GM04504 (cell line): ENCODE measurements at regions not wholly inside any gene's neighbourhood (a gene's known extent, or its start where the extent isn't known, plus 50 kb on each side); places are given as distances from the start of the nearest gene placed in this dataset.
"Not testable (repeated sequence)": the region's sequence is repeated elsewhere in the genome, so short reads cannot be mapped to it uniquely, and the experiment has no call there.

ENCODE experiments used
- DNase-seq: peaks from one replicate; pipeline ENCODE4 v3.0.0-alpha.2; 2012; ENCODE audit warnings: low read depth

DNA sequence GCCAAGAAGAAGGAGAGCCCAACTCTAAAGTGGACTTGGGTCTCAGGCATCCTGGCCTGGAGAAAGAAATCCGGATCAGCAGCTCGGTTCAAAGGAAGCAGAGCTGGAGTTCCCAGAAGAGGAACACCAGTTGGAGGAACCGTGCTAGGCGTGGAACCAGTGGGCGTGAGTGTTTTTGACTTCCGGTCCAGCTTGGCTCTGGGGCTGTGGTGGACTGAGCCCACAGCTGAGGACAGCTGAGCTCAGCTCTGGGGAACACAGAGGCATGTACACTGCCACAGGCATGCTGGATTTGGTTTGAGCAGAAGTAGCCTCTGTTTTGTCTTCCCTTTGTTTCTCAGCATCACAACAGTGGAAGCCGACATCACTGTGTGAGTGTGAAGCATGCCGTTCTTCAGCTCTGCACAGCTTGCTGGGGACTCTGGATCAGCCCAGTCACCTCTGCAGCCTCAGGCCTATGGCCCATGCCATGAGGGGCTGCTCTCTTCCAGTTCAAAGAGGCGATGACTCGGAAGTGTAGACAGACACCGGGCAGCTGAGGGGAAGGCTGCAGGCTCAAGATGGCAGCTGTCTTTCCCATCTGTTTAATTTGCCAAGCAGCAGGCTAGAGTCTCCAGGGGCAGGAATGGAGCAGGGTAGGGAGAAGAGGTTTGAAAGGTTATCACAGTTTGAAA, 185.8 kb upstream of the UBE3A start:
- no peak for DNase-seq

DNA sequence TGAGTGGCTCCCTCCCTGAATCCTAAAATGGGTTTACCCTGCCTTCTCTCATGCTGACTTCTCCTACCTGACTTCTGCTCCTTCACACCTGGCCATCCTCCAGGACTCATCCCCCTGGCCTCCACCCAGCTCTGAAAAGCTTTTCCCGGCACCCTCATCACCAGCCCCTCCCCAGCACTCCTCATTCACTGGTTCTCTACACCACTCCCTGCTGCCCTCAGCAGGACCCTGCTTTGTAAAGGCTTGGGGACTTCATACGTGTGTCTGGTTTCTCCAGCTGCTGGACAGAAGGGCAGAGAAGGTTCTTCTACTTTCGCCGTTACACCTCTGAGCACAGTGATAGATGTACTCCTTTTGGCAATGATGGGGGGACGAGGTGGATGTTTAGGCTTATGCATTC, 184.9 kb upstream of the UBE3A start:
- no peak for DNase-seq

DNA sequence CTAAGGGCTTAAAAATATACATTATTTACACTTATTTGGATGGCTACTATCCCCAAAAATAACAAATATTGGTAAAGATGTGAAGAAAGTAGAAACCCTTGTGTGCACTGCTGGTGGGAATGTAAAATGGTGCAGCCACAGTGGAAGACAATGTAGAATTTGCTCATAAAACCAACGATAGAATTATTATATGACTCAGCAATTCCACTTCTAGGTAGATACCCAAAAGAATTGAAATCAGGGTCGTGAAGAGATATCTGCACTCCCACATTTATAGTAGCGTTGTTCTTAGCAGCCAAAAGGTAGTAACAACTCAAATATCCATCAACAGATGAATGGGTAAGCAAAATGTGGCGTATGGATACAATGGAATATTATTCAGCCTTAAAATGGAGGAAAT, 181.6 kb upstream of the UBE3A start:
- no peak for DNase-seq

DNA sequence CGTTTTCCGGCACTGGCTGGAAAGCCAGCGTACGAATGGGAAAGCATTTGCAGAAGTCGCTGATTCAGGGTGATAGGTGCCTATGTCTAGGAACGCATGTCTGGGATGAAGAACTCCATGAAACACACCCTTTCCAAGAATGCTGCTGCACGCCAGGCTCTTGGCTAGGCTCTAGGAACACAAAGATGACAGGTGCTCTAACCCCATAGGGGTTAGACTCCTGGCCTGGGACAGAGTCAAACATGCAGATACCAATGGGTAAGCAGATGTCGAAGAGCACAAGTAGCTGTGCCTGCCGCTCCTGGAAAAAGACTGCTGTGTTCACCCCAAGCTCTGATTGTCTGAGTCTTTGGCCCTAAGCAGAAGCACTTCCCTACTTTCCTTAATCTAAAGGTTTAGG, 180.9 kb upstream of the UBE3A start:
- no peak for DNase-seq

DNA sequence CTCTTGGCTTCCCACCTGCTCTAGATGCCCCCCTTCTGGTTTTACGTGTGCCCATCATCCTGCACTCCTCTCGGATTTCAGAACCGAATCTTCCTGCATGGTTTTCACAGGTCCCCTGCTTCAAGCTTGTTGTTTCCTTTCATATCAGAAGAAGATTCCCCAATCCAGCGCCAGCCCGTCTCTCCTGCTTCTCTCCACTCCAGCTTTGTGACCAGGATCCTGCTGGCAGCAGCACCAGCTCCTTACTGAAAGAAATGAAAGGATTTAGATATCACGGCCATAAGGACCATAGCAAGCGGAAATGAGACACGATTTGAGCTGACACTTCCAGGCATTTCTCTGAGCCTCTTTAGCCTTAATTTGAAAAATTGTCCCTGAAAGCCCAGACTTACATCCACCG, 180.3 kb upstream of the UBE3A start:
- DNase-seq = no peak

DNA sequence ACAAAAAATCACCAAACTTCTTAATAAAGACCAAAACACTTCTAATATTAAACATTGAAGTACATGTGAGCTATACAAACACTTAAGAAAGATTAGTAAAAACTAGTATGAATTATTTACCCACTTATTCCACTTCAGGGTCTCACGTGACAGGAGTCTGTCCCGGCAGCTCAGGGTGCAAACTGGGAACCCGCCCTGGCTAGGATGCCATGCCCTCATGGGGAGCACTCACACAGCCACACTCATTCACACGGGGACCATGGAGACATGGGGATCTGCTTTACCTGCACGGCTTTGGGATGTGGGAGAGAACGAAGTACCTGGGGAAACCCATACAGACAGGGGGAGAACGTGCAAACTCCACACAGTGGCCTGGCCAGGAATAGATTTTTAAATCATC, 179.3 kb upstream of the UBE3A start:
- DNase-seq = no peak

DNA sequence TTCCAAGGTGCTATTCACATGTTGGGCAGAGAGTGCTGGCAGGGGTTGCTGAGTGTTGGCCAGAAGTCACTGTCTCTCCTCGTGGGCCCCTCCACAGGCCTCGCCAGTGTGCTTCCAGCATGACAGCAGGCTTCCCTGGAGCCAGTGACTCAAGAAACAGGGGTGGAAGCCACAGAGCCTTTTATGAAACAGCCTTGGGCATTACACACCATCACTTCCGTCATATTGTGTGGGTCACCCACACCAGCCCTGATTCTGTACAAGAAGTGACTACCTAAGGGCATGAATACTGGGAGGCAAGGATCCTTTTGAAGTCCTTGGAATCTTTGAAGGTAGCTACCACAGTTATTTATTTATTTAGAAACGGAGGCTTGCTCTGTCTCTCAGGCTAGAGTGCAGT, 177.6 kb upstream of the UBE3A start:
- no peak for DNase-seq

DNA sequence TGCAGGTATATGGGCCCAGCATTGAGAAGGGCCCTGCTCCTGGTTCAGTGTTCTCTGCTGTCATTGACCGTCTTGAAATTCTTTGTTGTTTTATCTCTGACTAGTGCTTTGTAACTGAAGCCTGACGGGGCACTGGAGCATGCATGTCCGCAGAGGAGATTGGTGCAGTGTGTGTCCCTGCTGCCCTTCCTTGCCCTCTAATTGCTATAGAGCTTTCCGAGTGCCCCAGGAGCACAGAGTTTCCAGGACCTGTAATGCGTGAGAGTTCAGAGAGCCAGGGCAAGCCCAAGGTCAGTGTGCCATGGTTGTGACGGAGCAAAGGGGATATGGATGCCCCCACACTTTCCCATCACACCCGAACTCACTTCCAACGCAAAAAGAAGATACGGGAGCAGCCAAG, 174.3 kb upstream of the UBE3A start:
- DNase-seq = no peak

DNA sequence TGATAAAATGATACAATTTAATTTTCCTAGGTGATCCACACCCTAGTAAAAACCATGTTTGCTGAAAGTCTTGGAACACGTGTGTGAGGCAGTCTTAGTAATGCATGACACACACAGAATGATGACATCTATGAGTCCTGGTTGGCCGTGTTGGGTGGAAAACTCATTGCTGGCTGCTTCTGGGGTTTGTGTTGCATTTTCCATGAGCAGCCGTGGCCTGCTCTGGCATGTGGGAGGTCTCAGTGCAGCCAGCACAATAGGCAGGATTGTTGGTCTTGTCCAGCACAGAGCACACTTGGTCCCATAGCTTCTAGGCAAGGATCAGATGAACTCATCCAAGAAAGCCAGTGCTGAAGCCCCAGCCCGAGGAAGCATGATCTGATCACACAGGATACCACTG, 172.8 kb upstream of the UBE3A start:
- no peak for DNase-seq

DNA sequence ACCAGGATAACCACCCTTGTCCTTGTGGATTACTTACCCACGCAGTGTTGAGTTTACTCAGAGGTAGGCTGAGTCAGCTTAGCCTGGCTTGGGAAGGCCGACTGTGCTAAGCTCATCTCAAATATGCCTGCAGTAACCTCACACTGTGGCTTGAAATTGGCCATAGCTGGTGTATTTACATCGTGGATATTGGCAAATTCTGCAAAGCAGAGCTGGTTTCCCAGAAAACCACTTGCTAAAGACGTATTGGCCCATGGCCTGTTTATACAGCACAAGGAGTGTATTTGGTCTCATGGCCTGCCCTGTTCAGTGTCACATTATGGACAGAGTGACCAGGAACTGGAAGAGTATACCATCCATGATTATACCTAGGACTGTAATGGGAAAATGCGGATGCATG, 170.5 kb upstream of the UBE3A start:
- DNase-seq = no peak

DNA sequence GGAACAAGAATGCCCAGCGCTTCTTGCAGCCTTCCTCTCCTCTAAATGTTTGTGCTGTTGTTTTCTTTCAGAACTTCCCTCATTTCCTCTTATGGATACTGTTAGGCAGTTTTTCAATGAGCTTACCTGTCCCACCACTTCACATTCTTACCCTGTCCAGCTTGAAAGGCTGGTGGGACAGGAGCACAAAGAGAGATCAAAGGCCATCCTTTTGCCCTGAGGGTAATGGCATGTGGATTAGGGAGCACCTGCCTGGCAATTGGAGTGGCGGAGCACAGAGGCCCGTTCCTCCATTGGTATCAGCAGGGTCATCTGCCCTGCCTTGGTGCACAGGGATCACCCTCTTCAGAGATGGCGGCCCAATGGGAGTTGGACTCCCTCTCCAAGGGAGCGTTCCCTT, 170.1 kb upstream of the UBE3A start:
- DNase-seq = no peak

DNA sequence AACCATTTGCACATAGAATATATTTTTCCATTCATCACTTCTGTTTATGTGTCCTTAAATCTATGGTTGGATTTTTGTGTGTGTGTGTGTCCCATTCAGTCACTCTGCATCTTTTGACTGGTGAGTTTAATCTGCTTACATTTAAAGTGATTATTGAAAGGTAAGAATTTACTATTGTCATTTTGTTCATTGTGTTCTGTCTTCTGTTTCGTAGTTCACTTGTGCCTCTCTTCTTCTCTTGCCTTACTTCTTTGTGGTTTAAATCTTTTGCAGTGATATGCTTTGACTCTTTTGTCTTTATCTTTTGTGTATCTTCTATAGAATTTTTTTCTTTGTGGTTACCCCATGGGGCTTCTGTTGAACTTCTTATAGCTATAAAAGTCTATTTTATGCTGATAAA, 166.3 kb upstream of the UBE3A start:
- DNase-seq = no peak

DNA sequence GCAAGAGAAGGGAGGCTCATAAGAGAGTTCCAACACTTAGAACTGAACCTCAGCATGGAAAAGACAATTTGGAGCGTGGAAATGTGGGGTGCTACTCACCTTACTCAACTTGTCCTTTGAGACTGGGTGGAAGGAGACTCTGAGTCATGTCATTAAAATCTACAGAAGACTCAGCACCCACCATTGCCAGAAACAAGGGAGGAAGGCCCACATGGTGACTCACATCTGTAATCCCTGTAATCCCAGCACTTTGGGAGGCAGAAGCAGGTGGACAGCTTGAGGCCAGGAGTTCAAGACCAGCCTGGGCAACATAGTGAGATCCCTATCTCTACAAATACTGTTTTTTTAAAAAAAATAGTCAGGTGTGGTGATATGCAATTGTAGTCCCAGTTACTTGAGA, 161.9 kb upstream of the UBE3A start:
- no peak for DNase-seq

DNA sequence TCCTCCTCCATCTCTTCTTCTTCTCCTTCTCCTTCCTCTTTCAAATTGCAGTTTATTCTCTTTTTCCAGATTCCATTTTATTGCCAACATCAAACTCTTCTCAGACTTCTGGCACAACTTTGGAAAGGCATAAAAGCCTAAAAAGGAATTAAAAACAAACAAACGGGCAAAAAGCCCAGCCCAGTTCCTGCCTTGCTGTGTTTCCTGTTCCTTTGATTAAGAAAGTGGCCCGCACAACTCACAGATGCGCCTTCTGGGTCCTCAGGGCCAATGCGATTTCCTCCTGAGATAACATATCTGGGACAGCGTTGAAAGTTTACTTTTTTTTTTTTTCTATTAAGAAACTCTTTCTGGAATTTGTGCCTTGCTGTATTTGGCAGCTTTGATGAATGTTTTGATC, 158.7 kb upstream of the UBE3A start:
- no peak for DNase-seq

DNA sequence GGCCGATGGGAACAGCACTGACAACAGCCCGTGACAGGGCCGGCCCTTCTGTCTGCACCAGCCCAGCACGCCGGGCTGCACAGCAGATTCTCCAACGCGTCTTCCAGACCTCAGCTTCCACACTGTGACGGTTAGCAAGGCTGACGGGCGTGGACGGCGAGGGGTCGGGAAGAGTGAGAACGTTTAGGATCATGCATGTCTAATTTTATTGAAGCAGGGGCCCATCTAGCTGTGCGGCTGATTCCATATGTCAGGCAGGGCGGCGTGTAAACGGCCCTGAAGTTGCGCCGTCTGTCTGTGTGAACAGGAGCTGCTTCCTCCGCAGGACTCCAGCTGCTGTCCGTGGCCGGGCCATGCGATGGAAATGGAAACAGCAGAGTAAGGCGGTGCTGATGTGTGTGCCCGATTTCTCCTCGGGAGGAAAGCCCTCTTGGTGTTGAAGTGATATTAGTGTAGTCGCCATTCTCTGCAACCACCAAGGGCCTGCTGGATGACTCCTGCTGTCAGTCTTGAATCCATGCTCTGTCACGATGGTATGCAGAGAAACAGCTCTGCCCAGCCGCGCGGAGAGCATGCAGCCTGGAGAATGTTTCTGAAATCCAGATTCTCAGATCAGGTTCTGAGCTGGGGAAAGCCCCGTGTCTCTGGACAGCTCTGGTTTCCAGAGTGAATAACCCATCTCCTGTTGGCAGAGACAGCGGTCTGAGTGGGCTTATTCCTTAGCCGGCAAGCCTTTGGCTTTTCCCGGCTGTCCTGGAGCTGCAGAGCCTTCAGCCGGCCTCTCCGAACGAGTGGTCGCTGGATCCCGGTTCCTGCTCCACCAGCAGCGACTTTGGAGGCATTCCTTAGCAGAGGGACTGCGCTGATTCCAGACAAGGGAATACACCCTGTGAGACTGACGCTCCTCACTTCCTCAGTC, 158.1 kb upstream of the UBE3A start:
- DNase-seq = no peak

DNA sequence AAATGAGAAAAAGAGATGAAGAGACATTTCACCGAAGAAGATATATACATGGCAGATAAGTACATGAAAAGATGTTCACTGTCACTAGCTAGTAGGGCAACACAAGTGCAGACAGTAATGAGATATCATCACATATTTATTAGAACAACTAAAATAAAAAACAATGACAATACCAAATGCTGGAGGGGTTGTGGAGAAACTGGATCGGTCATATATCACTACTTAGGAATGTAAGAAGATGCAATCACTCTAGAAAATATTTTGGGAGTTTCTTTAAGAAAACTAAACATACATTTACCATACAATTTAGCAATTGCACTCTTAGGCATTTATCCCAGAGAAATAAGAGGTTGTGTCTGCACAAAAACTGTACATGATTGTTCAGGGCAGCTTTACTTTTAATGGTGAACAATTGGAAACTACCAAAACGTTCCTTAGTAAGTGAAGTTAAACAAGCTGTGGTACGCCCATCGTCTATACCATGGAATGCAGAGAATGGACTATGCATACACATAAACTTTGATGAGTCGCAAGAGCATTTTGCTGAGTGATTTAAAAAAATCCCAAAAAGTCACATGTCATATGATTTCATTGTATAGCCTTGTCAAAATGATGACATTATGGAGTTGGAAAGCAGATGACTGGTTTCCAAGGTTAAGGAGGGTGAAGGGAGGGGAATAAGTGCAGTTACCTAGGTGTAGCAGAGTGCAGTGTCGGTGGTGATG, 149.0 kb upstream of the UBE3A start:
- no peak for DNase-seq

DNA sequence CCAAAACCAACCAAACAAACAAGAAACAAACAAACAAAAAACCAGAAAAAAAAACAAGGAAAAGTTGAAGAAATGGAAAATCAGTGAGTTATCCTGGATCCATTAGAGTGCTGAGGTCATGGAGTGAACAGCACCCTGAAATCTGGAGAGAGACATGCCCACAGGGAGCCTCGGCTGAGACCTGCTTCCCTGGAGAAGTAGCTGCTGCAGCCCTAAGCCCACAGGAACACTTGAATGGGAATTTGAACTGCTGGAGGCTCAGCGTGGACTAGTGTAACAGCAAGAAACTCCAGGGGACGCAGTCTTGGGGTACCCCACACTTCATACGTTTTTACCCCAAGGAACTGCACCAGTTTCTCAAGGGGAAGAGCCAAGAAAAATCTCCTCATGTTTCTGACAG, 144.1 kb upstream of the UBE3A start:
- DNase-seq = no peak

DNA sequence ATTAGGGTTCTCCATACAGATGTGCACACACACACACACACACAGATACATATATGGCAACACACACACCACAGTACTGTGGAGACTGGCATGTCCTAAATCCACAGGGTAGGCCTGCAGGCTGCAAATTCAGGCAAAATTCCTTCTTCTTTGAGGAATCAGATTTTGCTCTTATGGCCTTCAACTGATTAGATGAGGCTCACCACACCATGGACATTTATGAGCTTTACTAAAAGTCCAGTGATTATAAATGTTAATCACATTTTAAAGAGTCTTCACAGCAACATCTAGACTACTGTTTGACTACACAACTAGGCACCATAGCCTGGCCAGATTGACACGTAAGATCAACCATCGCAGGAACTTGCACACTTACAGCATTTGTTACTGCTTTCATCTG, 140.3 kb upstream of the UBE3A start:
- DNase-seq = no peak

DNA sequence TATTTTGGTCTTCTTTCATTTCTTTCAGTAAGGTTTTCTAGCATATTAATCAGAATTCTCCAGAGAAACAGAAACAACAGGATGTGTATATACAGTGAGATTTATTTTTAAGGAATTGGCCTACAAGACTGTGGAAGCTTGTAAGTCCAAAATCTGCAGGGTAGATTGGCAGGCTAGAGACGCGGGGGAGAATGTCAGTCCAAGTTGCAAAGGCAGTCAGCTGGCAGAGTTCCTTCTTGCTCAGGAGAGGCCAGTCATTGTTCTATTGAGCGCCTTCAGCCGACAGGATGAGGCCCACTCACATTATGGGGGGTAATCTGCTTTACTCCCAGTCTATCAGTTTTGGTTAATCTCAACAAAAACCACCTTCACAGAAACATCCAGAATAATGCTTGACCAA, 133.4 kb upstream of the UBE3A start:
- DNase-seq = no peak

DNA sequence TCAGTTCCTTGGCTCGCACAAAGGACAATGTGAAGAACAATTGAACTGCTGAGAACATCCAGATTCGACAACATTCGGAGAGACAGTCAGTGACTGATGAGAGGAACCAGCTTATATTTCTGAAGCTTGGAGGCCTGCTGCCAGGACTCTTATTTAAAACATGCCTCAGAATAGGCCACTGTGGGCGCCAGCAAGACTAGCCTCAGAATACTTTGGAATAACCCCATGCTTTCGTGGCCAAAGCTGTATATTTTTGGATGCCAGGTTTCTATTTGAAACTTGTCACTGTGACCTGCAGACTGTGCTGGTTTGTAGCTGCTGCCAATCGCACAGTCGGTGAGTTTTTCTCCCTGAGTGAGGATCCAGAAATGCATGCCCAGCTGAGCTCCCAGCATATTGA, 129.9 kb upstream of the UBE3A start:
- no peak for DNase-seq

DNA sequence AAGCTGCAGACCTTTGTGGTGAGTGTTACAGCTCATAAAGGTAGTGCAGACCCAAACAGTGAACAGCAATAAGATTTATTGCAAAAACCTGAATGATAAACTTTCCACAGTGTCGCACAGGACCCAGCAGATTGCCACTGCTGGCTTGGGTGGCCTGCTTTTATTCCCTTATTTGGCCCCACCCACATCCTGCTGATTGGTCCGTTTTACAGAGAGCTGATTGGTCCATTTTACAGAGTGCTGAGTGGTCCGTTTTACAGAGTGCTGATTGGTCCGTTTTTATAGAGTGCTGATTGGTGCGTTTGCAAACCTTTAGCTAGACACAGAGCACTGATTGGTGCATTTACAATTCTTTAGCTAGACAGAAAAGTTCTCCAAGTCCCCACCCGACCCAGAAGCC, 127.7 kb upstream of the UBE3A start:
- DNase-seq = not testable (repeated sequence)

DNA sequence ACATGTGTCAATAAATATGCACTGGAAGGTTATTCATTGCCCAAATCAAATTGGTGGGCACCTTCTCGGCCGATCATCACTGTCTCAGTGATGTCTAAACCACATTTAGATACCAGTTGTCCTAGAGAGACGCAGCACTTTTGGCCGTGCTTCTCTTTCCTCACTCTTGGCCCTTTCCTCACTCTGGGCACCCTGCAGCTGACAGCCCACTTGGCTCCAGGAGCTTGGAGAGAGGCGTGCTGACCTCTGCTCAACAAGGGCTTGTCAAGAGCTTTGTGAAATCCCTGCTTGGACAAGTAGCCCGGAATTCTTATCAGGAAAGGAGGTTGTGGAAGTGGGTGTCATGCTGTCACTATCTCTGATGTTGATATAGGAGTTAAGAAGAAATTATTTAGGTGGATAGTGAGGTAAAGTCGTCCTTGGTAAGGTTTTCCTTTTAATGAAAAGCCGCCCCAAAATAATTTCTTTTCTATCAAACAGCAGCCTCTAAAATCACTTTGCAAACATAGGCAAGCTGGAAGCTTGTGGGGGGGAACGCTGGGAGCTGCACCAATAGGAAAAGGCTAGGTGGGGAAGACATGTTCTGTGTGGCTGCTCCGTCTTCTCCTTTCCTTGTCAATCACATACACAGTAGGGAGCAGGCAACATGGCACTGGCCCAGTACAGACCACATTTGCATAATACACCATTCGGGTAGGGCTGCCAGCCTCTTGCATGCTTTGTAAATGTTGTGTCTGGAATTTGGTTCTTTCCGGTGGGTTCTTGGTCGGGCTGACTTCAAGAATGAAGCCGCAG, 126.8 kb upstream of the UBE3A start:
- DNase-seq = no peak
